ENCODE measurements at regions not wholly inside any gene's neighbourhood (a gene's known extent, or its start where the extent isn't known, plus 50 kb on each side); places are given as distances from the start of the nearest gene placed in this dataset.
"Not testable (repeated sequence)": the region's sequence is repeated elsewhere in the genome, so short reads cannot be mapped to it uniquely, and the experiment has no call there.

DNA sequence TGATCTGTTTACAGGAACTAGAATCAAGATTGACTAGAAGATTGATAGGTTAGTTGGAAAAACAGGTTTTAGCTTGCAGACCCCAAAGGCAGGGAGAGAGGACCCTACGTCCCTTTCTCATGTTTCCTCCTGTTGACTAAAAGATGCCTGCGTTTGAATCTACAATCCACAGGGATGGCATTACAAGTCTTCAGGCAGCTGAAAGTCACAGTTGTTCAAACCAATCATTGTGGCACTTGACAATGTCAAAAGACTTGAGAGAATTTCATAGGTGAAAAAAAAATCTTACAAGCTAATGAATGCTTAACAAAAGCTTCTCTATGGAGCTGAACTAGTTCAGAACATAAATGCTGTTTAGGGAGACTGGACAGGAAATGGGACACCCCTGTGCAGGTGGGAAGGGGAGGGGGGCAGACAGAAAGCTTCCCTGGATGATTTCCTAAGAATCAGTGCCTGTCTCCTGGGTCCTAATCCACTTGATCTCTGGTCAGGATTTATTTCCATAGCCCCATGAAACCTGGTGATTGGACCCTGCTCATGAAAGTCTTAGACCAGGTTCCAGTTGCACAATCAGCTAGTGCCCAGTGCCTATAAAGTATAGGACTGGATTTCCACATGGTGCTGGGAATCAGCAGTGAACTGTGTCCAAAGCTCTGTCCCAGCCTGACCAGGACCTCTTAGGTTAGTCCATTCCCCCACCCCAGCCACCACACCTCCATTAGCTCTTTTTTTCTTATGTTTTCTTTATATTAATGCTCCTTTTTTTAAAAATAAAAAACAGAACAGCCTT, 91.6 kb upstream of the BCAR3 start:
- DNase-seq: no peak

DNA sequence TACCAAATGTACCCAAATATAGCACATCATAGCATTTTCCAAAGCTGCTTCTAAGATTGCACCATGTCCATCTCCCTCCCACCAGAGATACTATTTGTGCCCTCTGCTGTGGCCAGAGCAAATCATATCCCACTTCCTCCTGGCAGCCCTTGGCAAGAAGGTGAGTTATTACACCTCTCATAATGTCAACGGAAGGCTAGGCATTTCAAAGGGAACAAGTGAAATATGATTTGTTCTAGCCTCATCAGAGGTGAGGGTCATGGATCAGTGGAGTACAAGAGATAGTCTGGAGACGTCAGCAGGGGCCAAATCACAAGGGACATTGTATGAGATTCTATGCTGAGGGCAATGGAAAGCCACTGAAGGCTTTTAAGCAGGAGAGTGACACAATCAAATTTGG, 90.2 kb upstream of the BCAR3 start:
- DNase-seq: no peak

DNA sequence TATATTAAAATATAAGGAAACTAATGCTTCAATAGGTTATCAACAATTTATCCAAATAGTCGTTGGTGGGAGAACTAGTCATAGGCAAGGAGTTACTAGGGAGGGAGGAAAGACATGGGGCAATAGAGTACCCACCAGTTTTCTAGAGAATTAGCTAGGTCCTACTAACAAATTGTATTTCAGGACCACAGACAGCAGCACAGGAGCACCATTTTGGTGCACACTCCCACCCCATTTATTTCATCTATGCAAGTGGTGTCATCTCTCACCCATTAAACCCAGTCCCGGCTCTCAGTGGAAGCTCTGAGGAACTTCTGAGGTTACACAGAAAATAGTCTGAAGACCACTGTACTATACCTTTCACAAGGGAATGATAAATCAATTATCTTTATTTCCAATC, 89.0 kb upstream of the BCAR3 start:
- DNase-seq: no peak

DNA sequence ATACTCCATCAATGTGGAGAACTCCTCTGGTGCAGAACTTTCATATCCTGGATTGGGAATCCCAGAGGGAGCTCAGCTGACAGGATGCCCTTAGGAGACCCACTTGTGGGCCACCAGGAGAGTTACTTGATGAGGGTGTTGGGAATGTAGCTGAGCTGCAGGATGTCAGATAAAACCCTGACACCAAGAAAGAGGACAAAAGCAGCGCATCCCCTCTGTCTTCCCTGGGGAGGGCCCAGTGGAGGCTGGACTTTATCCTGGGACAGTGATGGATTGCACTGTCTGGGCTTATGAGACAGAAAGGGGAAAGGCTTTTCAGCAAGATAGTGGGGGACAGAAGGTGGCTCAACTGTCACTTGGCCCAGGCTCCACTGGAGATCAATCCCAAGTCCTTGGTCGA, 88.1 kb upstream of the BCAR3 start:
- DNase-seq: no peak

DNA sequence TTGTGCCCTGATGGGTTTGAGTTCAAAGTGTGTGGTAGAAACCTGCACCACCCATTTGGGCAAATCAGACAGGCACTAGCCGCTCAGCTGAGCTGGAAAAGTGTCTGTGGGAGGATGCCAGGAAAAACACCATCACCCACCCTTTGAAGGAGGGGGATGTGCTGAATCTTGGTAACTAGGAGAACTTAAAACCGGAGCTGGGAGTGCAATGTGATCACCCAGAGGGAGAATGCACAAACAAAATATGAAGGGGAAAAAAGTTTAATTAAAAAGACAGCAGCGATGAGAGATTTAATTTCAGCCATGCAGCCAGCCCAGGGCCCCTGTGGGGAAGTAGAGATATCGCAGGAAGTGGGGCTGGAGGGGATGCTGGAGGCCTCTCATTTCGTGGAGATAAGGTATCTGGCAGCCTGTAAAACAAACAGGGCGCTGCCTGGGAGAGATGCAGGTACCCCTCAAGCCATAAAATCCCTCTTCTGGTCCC, 86.8 kb upstream of the BCAR3 start:
- no peak for DNase-seq

DNA sequence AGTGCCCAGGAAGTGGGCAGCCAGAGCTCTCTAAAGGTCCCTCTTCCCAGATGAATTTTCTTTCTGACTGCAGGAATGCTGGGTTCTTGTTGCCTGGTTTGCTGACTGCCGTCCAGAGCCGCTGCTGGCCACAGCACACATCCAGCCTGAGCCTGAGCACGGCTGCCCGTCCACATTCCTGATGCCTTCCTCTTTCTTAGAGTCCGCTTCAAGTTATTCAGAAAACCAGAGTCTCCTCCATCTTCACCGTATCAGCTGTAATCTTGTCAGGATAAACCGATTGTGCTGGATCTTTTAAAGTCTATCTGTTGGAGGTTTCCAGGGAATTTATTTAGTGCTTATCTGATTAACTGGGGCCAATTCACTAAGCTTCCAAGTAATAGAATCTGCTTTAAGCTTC, 84.8 kb upstream of the BCAR3 start:
- DNase-seq: no peak

DNA sequence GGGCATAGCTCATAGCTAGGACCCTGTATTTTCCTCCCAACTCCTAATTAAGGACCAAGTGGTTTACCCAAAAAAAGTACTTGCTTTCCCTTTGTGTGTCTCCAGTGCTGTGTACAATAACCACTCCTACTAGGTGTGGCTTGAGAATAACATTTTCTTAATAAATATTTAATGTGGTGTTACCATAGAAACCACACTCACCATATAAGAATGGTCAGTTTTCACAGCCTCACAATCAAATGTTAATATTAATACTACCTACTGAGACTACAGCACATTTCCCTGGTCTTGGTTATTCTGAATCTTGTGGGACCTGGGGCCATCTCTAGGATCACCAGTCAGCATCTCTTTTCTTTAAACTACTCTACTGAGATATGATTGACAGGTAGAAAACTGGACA, 83.5 kb upstream of the BCAR3 start:
- no peak for DNase-seq

DNA sequence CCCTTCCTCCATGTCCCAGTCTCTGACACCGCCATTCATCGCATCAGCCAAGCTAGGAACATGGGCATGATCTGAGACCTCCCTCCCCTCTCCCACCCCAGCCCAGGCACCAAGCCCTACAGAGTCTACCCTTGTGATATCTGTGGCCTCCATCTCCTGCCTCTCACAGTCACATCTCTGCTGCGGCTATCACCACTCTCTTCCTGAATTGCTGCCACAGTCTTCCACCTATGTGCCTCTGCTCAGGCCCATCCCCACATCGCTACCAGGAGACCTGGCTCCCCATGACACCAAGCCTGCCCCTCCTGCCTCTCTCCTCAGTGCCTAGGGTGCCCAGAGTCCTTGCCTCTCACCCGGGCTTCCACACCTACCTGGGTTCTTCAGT, 82.7 kb upstream of the BCAR3 start:
- DNase-seq: no peak

DNA sequence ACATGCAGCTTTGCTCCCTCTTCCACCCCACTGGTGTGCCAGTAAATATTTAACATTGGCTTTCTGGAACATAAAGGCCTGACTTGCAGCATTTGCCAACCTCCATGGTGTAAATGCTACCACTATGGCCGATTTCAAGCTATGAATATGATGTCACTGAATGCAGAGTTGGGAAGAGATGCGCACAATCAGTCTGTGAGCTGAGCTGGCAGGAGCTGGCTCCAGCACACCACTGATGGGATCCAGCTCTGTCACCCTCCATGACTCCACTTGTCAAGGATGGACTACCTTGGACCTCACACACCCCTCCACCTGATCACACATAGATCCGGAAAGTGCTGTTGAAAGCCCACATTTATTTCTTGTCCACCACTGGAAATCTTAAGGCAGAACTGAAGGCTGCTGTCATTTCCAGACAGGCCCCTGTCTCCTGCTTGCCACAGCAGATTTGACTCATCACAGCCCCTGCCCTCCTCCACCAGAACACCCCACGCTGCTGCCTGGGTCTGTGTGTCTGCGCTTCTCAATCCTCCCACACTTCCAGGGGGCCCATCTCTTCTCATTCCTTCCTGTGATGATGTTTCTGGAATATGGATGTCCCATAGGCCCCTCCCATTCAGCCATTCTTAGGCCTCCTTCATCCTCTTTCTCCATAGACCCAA, 82.2 kb upstream of the BCAR3 start:
- no peak for DNase-seq

DNA sequence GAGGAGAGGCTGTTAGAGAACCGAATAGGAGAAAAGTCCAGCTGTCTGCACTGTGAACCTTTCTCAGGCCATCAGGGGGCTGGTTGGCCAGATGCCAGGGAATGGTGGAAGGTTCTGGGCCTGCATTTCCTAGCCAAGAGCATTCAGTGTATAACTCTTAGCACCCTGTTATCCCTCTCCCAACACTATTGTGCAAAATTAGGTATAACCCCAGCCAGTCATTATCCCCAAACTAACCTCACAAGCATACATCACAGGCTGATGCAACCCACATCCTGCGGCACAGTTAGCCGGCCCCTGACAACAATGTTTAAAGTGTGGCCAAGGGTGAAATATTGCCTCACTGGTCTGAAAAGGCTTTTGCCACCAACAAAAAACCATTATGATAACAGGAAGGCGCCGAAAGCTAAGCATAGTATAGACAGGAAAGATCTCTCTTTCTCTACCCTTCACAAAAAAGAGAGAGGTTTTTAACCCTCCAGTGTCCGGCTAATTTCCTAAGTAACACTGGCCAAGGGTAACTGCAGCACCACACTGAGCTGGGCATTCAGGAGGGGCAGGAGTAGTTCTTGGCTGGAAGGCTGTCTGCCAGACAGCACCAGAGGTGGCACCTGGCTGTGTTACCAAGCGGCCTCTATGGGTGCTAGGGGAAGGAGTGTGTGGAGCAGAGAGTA, 77.3 kb upstream of the BCAR3 start:
- DNase-seq: no peak

DNA sequence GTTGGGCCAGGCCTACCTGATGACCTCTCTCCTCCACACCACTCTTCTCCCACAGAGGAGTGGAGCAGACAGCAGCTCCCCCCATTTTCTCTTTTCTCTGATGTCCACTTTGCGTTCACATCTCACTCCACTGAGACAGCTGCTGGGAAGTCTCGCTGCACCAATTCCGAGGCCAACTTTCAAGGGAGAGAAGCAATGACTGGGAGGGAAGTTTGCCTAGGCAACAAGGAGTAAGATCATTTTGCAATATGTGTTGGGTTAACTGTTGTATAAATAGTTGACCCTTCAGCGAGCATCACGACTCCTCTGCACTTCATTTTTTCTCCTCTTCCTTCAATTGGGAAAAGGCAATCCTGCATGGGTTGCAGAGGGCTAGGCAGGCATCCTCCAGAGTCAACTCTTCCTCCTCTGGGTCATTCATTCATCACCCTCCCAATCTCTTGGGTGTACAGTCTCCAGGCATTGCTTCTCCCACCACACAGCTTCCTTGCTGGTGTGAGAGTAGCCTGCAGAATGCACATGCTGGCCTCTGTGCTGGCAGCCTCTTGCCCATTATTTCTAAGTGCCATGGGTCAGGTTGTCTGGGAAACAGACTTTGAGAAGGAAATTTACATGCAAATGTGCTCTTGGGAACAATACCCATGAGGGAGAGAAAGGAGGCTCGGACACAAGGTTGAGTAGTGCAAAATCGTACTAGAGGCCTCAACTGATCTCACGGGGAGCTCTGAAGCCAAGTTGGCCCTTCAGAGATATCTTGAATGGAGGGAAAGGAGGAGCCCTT, 75.8 kb upstream of the BCAR3 start:
- DNase-seq: no peak

DNA sequence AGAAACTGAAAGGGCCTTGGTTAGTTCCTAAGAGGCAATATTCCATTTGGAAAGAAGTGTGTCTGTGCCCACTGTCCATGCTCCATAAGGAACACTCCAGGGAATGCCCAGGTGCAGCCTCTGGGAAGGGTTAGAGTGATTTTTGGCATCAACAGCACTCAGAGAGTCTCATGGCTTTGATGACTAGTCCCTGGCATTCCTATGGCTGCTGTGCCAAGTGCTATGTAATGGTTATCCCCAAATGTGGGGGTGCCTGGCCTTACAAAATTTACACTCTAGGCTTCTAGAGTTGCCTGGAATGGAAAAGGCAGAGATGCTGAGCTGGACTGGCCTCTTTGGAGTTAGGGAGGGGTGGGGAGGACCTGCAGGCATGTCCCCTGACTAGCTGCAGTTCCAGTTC, 75.0 kb upstream of the BCAR3 start:
- no peak for DNase-seq

DNA sequence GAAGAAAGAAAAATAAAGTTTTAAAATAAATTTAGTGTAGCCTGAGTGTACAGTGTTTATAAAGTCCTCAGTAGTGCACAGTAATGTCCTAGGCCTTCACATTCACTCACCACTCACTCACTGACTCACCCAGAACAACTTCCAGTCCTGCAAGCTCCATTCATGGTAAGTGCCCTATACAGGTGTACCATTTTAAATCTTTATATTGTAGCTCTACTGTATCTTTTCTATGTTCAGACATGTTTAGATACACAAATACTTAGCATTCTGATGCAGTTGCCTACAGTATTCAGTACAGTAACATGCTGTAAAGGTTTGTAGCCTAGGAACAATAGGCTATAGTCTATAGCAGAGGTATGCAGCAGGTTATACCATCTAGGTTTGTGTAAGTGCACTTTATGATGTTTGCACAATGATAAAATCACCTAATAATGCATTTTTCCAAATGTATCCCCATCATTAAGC, 73.6 kb upstream of the BCAR3 start:
- not testable (repeated sequence) for DNase-seq

DNA sequence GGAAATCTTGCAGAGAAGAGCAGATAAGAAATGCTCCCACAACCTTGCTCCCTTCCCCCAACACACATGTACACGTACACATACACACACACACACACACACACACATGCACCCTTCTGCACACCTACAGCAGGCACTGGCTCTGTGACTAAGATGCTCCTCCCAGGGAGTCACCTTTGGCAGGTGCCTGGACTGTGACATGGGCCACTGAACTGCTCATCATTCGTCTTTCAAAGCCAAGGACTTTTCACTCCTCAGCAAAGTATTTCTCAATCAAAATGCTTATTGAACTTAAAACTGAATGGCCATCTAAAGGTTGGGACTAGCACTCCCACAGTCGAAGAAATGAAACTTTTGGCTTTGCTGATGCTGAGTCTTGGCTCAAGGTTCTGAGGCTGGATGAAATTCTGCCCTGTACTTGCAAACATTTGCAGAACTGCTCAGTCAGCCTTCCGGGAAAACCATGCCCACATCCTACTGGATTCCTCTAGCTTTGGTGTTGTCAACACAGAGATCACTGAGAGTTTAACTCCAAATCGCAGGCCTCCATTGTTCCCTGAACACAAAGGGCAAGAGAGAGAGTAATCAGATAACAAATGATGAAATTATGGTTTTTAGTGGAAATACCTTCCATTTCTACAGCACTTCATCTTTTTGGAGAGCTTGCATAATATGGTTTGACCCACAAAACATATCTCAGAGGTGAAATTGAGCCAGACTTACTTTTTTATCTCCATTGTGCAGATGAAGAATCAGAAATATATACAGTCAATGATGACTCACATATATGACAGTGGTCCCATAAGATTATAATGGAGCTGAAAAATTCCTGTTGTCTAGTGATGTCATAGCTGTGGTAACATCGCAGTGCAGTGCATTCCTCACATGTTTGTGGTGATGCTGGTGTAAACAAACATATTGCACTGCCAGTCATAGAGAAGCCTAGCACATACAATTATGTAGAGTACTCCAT, 72.4 kb upstream of the BCAR3 start:
- DNase-seq: no peak

DNA sequence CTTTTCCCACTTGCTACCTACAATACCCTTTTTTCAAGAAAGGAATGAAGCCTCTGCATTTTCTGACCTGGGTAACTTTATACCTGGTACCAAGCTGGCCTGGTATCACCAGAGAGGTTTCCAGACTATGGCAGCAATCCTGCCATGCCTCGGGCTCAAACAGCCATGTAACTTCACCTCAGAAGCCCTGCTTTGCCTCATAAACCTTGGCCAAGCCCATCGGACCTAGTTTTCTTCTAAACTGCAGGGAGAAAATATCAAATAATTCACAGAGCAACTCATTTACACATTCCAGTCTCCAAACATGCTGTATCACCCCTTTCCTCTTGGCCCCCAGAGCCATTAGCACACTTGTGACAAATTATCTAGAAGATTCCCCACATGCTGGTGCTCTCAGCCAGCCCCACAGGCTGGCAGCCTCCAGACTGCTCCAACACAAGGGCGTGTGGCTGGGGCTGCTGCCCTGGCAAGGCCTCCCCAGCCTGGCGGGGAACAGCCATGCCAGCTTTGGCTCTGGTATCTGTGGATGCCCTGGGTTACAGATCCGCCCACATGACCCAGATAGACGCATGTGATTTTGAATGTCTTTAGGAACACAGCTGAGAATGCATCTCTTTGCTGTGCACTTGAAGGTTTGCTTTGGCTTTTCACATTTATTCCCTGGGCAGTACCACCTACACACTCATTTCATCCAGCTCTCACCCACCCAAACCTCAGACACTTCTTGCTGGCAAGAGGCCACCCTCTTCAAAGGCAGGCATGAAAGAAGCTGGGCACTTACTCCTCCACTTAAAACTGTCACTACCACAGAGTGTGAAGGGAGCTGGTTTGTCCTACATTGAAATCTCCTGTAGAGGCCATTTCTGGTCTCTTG, 70.0 kb upstream of the BCAR3 start:
- DNase-seq: no peak

DNA sequence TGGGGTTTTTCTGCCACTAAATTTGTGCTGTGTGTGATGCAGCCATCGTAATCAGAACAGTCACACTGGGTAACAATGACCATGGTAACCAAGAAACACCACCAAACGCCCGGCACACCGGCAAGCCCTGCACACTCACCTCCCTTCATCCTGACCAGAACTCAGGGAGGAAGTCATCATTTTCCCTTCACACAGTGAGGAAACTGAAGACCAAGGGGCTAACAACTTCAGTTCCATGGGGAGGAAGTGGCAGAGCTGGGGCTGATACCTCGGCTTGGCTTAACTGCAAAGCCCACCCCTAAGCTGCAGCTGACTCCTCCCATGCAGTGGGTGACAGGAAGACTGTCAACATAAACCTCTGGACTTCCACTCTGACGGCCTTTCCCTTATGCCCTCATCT, 69.3 kb upstream of the BCAR3 start:
- DNase-seq: no peak

DNA sequence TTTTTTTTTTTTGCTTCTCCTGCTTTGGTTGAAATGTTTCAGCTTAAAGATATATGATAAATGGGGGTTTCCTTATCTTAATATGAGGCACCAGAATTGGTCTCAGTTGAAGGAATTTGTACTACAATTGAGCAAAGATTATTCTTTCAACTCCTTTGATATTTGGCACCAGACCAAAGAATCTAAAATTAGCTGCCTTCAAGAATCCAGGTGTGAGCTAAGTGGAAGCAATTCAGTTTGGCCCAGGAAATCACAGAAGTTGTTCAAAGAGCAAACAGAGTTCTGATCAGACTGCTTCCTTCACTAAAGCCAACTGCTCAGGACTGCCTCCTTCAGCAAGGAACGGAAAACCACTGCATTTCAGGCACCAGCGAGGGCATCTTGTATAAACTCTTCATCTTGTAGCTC, 68.3 kb upstream of the BCAR3 start:
- no peak for DNase-seq

DNA sequence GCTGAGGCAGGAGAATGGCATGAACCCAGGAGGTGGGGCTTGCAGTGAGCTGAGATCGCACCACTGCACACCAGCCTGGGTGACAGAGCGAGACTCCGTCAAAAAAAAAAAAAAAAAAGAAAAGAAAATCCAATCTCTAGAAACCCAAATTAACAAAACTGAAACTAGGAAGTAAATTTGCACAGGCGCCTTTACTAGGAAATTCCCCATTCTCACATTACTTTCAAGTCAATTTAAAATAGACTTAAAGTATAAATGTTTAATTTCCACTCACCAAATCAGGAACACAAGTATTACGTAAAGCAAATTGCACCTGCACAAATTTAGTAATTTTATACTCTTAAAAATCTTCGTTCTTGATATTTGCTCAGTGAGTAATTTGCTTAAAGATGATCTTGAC, 67.8 kb upstream of the BCAR3 start:
- no peak for DNase-seq

DNA sequence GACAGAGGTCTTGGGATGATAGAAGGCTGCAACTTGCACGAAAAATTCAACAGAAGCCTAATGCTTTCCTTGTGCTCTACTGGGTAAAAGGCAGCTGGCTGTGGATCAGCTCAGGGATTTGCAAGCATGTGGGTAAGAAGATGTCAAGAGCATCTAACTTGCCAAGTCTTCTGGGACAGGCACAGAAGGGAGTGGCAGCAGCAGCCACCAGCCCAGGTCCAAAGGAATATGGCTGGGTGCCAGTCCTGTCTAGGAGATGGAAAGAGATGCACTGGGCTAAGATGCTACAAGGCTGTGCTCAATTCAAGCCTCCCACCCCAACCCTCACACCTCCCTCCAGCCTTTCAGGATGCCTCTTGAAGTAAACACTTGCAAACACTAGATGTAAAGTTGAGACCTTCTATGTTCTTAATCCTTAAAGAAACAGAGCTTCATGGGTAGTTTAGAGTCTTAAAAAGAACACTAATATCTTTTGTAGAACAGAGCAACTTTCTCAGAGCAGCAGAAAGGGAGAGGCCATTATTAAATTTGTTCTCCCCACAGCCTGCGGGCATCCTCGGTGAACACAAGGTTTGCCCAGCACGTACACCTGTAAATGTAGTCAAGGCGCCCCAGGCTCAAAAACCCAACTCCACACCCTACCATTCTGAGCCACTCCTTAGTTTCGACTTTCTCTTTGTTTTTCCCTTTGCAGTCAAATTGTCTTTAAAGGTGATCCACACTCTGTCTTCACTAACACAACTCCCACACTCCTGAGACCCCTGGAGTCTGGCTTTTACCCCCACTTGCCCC, 64.6 kb upstream of the BCAR3 start:
- no peak for DNase-seq

Data from amniotic stem cell (primary cell).